SW480 (cell line): ENCODE measurements at regions not wholly inside any gene's neighbourhood (a gene's known extent, or its start where the extent isn't known, plus 50 kb on each side); places are given as distances from the start of the nearest gene placed in this dataset.
A peak's percentile ranks its signal among the peaks of the same experiment; 100 is the strongest.

Source experiments
- DNase-seq: peaks from one replicate; pipeline ENCODE4 v3.0.0-alpha.2; 2016; ENCODE audit warnings: low spot score

DNA sequence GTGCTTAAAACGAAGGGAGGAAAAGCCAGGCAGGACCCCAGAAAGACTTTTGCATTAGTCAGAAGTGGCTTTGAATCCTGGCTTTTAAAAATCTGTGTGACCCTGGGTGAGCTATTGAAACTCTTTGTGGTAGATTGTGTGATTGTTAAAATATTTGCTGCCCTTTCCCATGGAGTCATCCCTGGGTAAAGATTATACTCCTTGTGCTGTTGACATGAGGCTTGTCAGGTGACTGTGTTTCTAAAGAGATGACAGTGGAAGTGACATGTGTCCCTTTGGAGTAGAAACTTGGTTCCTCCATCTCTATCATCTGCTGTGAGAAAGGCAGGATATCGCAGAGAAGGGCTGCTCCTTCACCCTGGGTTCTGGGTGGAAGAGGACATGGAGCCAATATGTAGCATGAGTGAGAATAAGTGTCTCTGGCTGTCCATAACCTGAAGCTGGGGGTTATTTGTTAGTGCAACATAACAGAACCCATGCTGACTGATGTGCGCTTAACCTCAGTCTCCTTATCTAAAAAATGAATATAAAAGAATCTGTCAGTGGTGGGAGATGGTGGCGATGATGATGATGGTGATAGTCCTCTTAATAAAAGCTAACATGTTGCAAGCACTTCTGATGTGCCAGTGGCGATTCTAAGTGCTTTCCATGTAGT is 187.6 kb downstream of the RHOU start:
- no peak for DNase-seq

DNA sequence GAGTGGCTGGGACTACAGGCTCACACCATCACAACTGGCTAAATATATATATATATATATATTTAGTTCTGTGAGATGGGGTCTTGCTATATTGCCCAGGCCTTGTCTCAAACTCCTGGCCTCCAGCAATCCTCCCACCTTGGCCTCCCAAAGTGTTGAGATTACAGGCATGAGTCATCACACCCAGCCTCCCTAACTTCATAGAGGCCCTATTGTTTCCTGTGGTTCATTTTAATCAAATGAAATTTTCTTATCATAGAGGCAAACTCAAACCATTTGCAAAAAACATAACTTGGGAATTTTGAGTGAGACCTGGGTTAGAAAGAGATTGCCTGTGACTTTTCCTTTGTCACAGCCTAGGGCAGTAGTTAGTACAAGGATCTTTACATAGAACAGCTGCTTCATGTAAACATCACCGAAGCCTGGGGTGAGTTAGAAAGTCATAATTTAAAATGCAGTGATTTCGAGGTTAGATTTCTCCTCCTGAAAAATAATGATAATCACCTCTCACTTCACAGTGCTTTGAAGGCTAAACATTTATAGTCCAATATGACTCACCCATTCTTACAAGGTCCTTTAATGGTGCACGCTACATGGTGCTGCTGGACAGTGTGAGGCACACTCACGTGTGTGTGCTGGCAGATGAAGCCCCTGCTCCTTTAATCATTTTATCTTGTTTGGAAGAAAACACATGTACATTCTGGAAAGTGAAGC is 188.9 kb downstream of the RHOU start:
- no peak for DNase-seq

DNA sequence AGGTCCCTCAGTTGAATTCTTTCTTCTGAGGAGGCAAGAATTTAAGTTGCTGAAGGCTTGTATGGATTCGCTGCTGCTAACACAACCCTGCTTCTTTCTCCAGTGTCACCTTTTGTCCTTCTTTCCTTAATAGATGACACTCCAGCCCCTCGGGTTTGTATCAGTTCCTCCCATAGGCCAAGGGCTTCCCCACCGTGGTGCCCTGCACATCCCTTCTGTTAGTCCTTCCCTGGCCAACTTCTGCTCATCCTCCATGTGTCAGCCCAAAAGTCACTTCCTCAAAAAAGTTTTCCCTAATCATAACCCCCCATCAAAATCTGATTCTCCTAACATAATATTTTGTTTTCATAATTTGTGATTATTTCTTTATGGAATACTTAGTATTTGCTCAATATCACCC is 190.4 kb downstream of the RHOU start:
- DNase-seq = no peak

DNA sequence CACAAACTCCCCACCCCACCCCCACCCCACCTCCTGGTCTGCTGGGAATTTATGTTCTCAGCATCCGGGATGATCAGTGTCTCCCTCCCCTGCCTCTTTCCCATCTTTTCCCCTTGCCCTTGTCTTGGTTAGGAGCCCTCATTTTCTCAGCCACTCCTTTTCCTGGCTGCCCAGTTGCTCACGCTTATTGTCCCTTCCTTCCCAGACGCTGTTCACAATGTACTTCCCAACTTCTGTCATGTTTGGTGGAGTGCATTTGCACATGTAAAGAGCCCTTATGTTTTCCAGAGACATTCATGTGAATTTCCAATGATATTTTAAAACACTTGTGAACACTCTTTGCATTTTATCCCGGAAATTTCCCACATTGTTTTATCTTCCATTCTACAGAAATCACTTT is 192.1 kb downstream of the RHOU start:
- DNase-seq = no peak

DNA sequence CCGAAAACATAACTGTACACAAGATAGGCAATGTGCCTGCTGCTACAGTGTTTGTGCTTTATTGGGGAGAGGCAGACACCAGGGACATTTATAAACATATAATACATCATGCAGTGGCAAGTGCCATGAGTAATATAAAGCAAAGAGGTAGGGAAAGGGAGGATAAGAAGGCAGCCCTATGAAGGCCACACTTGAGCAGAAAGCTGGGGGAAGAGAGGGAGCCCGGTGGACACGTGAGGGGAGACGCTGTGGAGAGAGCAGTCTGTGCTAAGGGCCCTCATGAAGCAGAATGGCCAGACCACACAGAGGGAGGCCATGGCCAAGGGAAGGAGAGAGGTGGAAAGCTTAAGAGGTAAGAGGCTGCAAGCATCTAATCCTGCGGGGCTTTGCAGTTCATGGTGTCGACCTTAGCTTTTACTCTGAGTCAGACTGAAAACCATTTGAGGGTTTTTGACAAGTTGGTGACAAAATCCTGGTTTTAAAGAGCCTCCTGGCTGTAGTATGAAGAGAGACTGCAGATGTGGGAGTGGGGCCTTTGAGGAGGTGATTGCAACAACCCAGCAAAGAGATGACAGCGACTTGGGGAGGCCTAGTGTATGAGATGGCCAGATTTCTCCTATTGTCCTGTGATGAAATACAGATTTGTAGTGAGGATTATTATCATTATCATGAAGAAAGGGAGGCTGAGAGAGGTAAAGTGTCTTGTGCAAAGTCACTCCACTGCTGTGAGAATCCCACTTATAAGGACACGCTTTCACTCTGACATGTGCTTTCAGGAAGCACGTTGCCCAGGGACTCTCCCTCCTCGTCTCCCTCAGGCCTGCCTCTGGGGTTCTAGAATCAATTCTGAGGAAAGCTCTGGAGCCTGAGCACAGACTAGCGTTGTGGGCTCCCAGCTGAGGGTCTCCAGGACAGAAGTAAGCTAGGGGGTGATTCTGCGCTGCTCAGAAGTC is 192.9 kb downstream of the RHOU start:
- no peak for DNase-seq

DNA sequence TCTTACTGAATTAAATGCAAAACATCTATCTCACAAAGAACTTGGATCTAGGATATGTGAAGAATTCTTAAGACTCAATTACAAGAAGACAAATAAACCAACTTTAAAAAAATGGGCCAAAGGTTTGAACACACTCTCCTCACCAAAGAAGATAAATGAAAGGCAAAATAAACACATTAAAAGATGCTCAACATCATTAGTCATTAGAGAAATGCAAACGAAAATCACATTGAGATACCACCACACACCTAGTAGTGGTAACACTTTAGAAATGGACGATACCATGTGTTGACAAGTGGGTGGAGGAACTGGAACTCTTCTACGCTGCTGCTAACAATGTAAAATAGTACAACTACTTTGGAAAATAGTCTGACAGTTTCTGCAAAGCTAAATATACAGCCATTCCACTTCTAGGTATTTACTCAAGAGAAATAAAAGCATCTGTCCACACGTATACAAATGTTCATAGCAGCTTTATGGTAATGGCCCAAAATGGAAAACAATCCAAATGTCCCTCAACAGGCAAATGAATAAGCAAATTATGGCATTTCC is 194.3 kb downstream of the RHOU start:
- no peak for DNase-seq

DNA sequence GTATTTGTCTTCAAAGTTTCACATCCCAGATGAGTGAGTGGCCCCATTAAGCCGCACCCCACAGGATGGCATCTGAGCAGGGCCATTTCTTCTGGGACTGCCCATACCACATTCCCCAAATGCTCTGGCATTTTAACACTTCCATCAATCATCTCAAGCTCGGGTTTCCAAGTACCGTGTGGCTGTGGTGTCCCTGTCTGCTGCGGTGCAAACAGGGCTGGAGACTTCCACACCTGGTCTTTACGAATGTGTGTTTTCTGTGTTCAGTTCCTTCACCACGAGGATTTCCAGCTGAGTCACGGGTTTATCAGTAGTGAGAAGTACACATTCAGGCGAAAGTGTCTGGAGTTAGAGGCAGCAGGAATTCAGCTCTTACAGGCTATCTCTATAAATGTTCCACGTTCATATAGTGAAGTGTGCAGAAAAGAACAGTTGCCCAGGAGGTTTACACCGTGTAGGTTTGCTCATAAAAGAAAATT is 195.2 kb downstream of the RHOU start:
- DNase-seq = peak; percentile 46

DNA sequence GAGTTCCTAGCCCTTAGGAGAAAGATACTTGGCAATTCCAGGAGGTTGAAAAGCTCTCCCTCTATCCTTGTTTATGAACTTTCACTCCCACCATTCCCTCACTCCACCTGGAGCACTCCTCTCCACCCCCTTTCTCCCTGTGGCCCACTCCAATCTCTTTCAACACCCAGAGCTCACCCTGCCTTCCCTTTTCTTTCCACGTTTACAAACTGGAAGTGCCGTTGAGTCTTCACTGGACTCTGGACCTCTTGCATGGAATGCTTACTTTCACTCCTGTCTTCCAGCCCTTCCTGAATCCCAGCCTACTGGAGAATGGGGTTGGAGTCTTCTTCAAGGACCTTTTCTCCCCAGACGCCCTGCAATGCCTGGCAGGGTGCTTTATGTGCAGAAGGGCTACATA is 198.5 kb downstream of the RHOU start:
- DNase-seq = no peak

DNA sequence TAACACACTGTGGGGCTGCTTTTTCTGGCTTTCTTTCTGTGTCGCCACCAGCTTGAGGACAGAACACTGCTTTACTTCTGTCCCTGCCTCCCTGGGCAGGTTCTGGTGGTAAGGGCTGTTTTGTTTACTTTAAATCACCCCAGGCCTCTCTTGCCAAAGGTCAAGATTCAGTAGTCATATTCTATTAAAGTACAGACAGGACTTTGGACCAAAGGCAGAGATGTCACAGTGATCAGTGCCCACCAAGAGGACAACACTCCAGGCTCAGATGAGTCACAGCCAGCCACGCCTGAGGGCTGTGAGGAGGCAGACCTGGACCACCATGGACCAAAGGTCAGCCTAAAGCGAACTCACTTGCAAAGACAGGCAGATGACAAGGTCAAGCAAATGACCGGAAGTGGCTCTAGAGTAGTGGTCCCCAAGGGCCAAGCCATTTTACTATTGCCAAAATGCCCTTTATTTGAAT is 200.0 kb downstream of the RHOU start:
- DNase-seq = peak; percentile 36

DNA sequence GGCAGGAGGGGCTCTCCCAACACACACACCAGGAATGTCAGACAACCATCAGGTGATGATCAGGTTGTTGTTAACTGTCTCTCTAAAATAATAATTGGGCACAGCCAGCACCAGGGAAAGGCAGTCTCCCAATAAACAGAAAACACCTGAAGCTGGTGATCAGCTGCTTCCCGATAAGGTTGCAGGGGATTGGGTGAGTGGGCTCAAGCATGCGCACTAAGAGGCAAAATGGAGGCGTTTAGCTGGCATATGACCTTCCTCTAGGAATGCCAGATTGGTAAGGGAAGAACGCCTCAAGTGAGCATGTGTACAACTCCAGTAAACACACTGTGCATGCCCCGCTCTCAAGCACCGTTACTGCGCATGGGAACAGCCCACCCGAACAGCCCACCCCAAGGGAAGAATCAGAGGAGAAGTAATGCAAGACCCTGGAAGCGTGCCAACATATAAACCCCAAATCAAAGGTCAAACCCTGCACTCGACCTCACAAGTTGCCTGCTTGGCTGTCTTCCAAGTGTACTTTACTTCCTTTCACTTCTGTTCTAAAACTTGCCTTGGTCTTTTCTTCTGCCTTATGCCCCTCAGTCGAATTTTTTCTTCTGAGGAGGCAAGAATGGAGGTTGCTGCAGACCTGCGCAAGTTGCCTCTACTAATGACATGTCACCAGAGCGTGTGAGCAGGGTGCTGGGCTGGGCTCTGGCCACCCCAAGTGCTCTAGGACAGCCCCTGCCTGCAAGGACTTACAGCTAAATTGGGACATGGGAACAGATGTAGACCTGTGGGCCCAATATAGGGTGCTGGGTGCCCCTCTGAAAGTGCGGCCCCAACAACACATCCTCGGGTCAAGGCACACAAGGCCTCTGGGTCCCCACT is 200.8 kb downstream of the RHOU start:
- DNase-seq = no peak

DNA sequence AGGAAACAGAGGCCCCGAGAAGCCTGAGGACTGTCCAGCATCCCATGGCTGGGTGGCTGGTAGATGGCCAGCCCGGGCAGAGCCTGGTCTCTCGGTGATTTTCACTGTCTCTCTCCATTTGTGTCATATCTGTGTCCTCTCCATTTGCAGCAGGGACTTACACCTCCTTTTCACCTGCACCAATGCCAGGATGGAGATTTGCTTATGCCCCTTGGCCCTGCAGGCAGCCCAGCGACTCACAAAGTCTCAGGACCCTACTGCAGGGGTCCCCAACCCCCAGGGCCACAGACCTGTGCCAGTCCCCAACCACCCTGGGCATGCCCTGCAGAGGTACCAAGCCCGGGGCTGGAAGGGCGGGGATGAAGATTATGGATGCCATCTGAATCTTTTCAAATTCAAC is 201.6 kb downstream of the RHOU start:
- no peak for DNase-seq

DNA sequence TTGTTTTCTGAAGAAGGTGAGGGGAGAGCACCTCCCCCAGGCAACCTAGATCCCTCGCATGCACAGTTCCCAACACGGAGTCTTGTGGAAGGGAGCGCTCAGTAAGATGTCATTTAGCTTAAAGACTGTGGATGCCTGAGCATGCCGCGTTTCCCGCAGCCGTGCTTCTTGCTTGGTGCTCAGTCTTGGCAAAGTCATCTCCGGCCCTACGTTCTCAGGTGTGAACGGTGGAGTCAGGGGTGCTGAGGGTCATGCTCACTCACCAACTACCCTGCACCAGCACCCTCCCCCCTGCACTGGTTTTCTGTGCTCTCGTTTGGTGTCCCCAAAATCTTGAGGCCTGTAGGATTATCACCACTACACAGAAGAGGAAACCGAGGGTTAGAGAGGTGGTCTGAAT is 202.1 kb downstream of the RHOU start:
- DNase-seq = no peak

DNA sequence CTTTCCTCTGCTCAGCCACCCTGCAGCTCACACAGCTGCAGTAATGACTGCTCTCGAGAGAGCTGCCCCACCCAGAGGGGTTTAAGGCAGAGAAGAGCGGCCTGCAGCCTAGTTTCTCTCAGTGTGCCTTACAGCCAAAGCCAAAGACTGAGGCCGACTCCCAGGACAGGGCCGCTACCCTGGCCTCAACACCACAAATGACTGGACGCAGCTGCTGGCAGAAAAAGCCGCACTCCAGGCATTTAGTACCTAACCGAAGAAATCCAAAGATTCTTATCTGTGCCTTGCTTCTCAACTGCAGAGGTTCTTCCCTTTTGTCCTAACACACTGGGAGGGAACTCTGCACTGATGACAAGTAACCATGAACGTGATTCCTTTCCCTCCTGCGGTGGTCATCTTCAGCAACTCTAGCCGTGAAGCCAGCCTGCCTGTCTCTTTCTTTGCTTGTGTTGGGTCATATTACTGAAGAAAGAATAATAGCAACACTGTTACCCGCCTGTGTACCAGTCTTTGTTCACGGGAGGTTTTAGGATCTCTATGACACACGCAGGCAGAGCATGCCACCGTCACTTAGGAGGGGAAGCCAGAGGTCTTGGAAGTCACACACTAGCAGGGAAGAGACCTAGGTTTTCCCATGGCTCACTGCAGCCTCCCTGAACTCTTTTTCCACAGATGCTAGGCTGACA is 202.7 kb downstream of the RHOU start:
- DNase-seq = peak; percentile 38

DNA sequence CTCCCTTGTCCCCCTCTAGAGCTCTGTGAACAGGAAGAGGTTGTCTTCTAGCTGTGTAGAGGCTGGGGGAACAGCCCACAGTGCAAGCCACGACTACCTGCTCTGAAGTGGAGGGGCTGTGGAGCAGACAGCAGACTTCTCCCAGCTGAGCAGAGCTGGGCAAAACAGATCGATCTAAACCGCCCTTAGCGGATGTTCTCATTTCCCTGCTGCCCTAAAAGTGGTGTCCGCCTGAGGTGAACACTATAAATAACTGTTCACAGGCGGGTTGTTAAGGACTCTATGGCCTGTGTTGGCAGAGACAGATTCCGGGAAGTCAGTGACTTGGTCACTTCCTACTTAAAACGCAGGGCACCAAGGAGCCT is 203.2 kb downstream of the RHOU start:
- DNase-seq = no peak

DNA sequence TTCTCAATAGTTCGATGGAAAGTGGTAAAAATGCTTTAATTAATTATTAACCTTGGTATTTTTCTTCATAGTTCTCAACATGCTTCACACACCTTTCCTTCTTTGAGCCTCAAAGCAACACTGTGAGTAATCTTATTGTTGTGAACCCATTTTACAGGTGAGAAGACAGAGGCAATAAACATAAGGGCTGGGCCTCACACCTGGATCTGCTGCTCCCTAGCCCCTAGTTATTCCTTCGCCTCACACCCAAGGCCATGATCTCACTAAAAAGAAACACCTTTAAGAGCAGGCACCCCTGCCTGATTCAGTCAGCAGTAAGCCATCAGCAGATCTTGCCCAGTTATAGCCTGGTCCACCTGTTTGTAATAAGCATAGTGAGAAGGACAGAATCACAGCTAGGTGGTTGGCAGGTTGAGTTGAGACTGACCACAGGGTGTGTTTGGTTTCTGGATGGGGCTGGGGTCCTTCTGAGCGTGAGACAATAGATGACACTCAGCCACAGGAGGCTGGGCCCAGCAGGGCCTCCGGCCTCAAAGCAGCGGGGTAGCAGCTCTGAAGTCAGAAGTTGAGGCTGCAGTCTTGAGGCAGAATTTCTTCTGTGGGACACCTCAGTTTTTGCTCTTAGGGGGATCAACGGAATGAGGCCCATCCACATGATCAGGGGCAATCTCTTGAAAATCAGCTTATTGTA is 203.9 kb downstream of the RHOU start:
- DNase-seq = no peak

DNA sequence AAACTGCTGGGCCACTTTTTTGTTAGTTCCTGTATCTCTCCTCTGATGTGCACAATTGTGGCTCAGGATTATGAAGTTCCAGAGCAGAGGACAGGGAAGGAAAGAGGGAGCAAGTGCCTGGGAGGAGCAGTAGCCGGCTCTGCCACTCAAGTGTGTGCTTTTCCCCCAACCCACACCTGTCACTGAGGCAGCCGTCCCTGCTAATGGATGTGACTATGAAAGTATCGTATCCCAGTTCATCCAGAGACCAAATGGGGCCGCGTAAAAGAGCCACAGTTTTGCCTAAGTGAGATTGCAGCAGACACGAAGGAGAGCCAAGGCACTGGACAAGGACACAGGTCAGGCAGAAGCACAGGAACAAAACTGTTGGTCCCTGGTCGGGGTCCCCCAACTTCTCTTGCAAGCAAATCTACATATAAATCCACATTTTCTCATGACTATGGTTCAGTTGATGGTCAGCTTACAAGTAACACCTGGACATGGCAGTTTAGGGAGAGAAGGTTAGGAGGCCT is 204.7 kb downstream of the RHOU start:
- no peak for DNase-seq

DNA sequence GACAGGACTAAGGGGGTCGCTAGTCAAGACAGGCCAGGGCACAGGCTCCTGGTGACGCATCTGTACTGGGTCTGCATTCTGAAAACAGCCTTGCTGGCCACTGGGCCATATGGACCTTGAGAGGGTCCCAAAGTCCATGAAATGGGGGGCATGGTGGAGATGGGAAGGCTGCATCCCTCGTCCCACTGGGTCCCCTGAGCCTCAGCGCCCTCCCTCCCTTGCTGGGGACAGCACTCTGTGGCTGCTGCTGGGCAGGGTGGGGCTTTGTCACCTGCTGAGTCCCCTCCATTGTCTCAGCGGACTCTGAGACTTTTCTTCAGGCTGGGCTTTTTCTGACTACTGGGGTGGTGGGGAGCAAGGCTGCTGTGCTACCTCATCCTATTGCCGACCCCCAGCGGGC is 205.2 kb downstream of the RHOU start:
- DNase-seq = no peak

DNA sequence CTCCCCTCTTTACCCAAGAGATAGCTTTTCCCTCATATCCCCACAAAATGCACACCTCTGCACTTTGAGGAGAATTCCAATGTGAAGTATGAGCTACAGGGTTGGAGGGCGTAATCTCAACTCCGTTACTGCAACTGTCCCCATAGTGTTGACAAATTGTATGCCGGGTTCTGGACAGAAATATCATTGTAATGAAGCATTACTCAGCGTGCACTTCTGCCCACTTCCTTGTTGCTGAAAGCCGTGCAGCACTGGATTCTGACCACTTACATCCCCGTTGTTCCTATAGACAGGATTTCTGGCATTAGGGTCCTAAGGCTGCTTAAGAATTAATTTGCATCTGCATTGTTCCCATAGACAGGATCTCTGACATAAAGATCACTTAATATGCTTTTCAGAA is 205.6 kb downstream of the RHOU start:
- peak; percentile 7 for DNase-seq

DNA sequence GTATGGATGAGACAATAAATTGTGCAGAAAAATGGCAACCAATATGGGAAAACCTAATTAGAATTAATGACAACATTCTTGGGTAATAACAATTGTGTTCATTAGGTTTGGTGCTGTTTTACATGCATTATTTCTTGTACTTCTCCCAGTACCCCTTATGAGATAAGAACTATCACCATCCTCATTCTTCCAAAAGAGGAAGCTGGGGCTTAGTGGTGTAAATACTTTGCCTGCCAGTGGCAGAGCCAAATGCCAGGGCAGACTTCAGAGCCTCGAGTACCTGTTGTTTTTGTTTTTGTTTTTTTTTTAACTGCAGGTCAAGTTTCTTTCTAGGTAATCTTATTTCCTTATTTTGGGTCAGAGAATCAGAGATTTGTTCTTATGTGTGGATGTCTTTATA is 206.4 kb downstream of the RHOU start:
- no peak for DNase-seq

DNA sequence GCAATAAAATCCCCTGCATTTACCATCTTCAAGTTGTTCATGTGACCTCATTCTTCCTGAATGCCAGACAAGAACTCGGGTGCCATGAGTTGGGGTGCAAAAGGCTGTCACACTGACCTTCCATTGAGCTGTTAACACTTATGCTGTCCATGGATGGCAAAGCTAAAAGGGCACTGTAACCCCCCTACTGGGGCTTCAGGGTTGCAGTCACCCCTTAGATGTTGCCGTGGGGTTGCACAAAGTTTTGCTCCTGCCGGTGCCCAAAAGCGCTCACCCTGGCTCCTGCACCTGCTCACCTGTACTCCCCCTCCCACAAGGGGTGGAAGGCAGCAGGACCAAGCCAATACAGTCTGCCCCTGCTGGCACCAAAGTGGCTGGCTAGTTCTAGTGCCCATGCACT is 208.2 kb downstream of the RHOU start:
- DNase-seq = no peak
